Mucosa of rectum (tissue), 2 donors: ENCODE measurements at regions not wholly inside any gene's neighbourhood (a gene's known extent, or its start where the extent isn't known, plus 50 kb on each side); places are given as distances from the start of the nearest gene placed in this dataset.

ENCODE experiments used
- H3K27ac ChIP-seq, 2 donors: one replicate each; pipeline ENCODE4 v1.7.0; 2013; ENCODE audit warnings: inconsistent platforms in 2 of 2, low read depth in 2 of 2, low read length in 2 of 2
- H3K27me3 ChIP-seq, 2 donors: one replicate each; pipeline ENCODE4 v1.7.0; 2013; ENCODE audit warnings: low read length in 2 of 2; ENCODE audit not compliant: control insufficient read depth in 2 of 2, insufficient read depth in 2 of 2
- H3K36me3 ChIP-seq, 2 donors: one replicate each; pipeline ENCODE4 v1.7.0; 2013; ENCODE audit warnings: low read length in 2 of 2; ENCODE audit not compliant: control insufficient read depth in 2 of 2, insufficient read depth in 2 of 2
- H3K4me1 ChIP-seq, 2 donors: one replicate each; pipeline ENCODE4 v1.7.0; 2013; ENCODE audit warnings: low read length in 2 of 2, mild to moderate bottlenecking in 1 of 2; ENCODE audit not compliant: control insufficient read depth in 2 of 2, insufficient read depth in 2 of 2
- H3K4me3 ChIP-seq, 2 donors: one replicate each; pipeline ENCODE4 v1.7.0; 2013; ENCODE audit warnings: low read length in 2 of 2
- H3K9ac ChIP-seq, 2 donors: one replicate each; pipeline ENCODE4 v1.7.0; 2013; ENCODE audit warnings: low read length in 2 of 2, low read depth in 1 of 2, mild to moderate bottlenecking in 1 of 2
- H3K9me3 ChIP-seq, 2 donors: one replicate each; pipeline ENCODE4 v1.7.0; 2013; ENCODE audit warnings: low read length in 2 of 2; ENCODE audit not compliant: control insufficient read depth in 2 of 2
- donor health status: healthy.
- donor health status: Normal muscosa, but diverticular disease.

- H3K4me1 ChIP-seq = no peaks in the 10 kb centered on the region
- H3K4me3 ChIP-seq = no peak overlapping the region
- H3K27ac ChIP-seq = no peak overlapping the region
- H3K9me3 ChIP-seq = no peaks in the 10 kb centered on the region
- no peaks in the 10 kb centered on the region for H3K27me3 ChIP-seq
- H3K36me3 ChIP-seq = no peaks in the 10 kb centered on the region
- H3K9ac ChIP-seq = no peak overlapping the region
Observed at GRCh38 chr7:156022483-156023459, 210.5 kb upstream of the SHH start.

GRCh38 chr7:156021471-156021870, 209.2 kb upstream of the SHH start:
- no peaks in the 10 kb centered on the region for H3K27me3 ChIP-seq
- no peak overlapping the region for H3K27ac ChIP-seq
- no peak overlapping the region for H3K9ac ChIP-seq
- no peaks in the 10 kb centered on the region for H3K36me3 ChIP-seq
- no peak overlapping the region for H3K4me3 ChIP-seq
- no peaks in the 10 kb centered on the region for H3K9me3 ChIP-seq
- H3K4me1 ChIP-seq = no peaks in the 10 kb centered on the region

- no peaks in the 10 kb centered on the region for H3K36me3 ChIP-seq
- no peak overlapping the region for H3K27ac ChIP-seq
- H3K4me1 ChIP-seq = no peaks in the 10 kb centered on the region
- no peaks in the 10 kb centered on the region for H3K27me3 ChIP-seq
- no peak overlapping the region for H3K9ac ChIP-seq
- H3K4me3 ChIP-seq = no peak overlapping the region
- H3K9me3 ChIP-seq = no peaks in the 10 kb centered on the region
Observed at GRCh38 chr7:156020566-156020965, 208.3 kb upstream of the SHH start.

- H3K9ac ChIP-seq = no peak overlapping the region
- H3K36me3 ChIP-seq = no peaks in the 10 kb centered on the region
- H3K4me3 ChIP-seq = no peak overlapping the region
- H3K4me1 ChIP-seq = no peaks in the 10 kb centered on the region
- no peaks in the 10 kb centered on the region for H3K27me3 ChIP-seq
- H3K27ac ChIP-seq = no peak overlapping the region
- H3K9me3 ChIP-seq = no peaks in the 10 kb centered on the region
Observed at GRCh38 chr7:156019776-156020565, 207.7 kb upstream of the SHH start.

- H3K27me3 ChIP-seq = no peaks in the 10 kb centered on the region
- no peaks in the 10 kb centered on the region for H3K4me1 ChIP-seq
- H3K9me3 ChIP-seq = no peaks in the 10 kb centered on the region
- H3K27ac ChIP-seq = no peak overlapping the region
- no peaks in the 10 kb centered on the region for H3K36me3 ChIP-seq
- H3K9ac ChIP-seq = no peak overlapping the region
- no peak overlapping the region for H3K4me3 ChIP-seq
Observed at GRCh38 chr7:156019308-156019707, 207.0 kb upstream of the SHH start.

- H3K4me3 ChIP-seq = no peak overlapping the region
- no peaks in the 10 kb centered on the region for H3K36me3 ChIP-seq
- no peaks in the 10 kb centered on the region for H3K4me1 ChIP-seq
- H3K27me3 ChIP-seq = no peaks in the 10 kb centered on the region
- H3K9ac ChIP-seq = no peak overlapping the region
- no peaks in the 10 kb centered on the region for H3K9me3 ChIP-seq
- no peak overlapping the region for H3K27ac ChIP-seq
Observed at GRCh38 chr7:156017916-156018700, 205.8 kb upstream of the SHH start.

- Histone ChIP-seq H3K9ac (no peak overlapping the region), H3K36me3 (no peaks in the 10 kb centered on the region), H3K27ac (no peak overlapping the region)
Observed at GRCh38 chr7:156017431-156017830, 205.2 kb upstream of the SHH start.

GRCh38 chr7:156015237-156016020, 203.2 kb upstream of the SHH start:
- Histone ChIP-seq H3K9me3 (no peaks in the 10 kb centered on the region), H3K36me3 (no peaks in the 10 kb centered on the region), H3K4me1 (no peaks in the 10 kb centered on the region), H3K27me3 (no peaks in the 10 kb centered on the region), H3K9ac (no peak overlapping the region), H3K27ac (no peak overlapping the region), H3K4me3 (no peak overlapping the region)

More at GRCh38 chr7:156017431-156017830, 205.2 kb upstream of the SHH start:
- H3K9me3 ChIP-seq = no peaks in the 10 kb centered on the region
- H3K4me1 ChIP-seq = no peaks in the 10 kb centered on the region
- H3K27me3 ChIP-seq = no peaks in the 10 kb centered on the region
- H3K4me3 ChIP-seq = no peak overlapping the region

GRCh38 chr7:156014808-156015207, 202.5 kb upstream of the SHH start:
- Histone ChIP-seq H3K9ac (no peak overlapping the region), H3K4me3 (no peak overlapping the region), H3K27me3 (no peaks in the 10 kb centered on the region), H3K9me3 (no peaks in the 10 kb centered on the region), H3K4me1 (no peaks in the 10 kb centered on the region), H3K27ac (no peak overlapping the region), H3K36me3 (no peaks in the 10 kb centered on the region)
